ENCODE measurements at regions not wholly inside any gene's neighbourhood (a gene's known extent, or its start where the extent isn't known, plus 50 kb on each side); places are given as distances from the start of the nearest gene placed in this dataset.

DNA sequence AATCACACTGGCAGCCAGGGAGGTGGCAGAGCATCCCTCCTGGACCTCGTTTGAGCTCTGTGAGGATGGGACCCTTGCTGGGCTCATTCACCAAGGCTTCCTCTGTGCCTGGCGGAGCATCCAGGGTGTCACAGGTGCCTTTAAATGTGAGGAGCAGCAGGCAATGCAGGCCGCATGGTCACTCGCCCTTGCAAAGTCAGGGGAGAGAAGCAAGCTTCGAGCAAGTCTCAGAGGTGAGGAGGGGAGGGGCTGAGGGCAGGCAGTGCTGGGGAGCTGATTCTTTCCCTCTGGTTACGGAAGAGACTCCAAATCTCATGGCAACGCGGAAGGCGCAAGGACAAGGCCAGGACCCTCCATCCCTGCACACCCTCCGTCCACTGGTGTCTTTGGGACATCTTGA, 182.7 kb upstream of the PMEPA1 start (continued):
- TF ChIP-seq, protein P1, sequence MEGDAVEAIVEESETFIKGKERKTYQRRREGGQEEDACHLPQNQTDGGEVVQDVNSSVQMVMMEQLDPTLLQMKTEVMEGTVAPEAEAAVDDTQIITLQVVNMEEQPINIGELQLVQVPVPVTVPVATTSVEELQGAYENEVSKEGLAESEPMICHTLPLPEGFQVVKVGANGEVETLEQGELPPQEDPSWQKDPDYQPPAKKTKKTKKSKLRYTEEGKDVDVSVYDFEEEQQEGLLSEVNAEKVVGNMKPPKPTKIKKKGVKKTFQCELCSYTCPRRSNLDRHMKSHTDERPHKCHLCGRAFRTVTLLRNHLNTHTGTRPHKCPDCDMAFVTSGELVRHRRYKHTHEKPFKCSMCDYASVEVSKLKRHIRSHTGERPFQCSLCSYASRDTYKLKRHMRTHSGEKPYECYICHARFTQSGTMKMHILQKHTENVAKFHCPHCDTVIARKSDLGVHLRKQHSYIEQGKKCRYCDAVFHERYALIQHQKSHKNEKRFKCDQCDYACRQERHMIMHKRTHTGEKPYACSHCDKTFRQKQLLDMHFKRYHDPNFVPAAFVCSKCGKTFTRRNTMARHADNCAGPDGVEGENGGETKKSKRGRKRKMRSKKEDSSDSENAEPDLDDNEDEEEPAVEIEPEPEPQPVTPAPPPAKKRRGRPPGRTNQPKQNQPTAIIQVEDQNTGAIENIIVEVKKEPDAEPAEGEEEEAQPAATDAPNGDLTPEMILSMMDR (conservative IDR thresholded peaks at IDR 0.05; ENCODE audit: low read depth in 2 of 2) = no peak
- TF ChIP-seq CREB1 (CRISPR knock-in tag; IDR thresholded peaks at IDR 0.05; ENCODE audit: low read depth) = no peak
- TF ChIP-seq NANOG (IDR thresholded peaks at IDR 0.05; ENCODE audit: borderline replicate concordance) = no peak

DNA sequence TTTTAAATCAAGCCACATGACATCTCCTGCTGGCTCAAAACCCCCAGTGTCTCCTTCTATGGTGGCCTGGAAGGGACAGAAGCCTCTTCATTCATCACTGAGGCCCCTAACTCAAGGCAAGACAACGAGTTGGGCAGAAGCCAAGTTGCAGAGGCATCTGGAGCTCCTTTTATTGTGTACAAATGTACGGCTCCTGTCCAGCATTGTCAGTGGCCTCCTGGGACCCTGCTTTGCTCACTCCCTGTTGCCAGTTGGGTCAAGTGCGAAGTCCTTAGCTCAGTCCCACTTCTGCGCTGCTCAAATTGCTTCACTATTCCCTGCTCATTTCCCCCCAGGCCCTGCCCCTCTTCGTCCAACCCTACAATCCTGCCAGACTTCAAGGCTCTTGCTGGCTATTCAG, 181.2 kb upstream of the PMEPA1 start:
- Histone ChIP-seq H3K4me3 (no peak overlapping the region), H3K36me3 (ENCODE audit: insufficient read depth) (no peaks in the 10 kb centered on the region), H4K20me1 (replicated peaks; ENCODE audit: insufficient read depth) (no peaks in the 10 kb centered on the region), H3K9me2 (ENCODE audit: insufficient read depth) (no peaks in the 10 kb centered on the region), H3K4me2 (no peak overlapping the region), H3K79me2 (replicated peaks; ENCODE audit: insufficient read depth) (no peaks in the 10 kb centered on the region), H2AFZ (no peak overlapping the region), H3K4me1 (ENCODE audit: insufficient read depth) (no peaks in the 10 kb centered on the region), H3K27me3 (ENCODE audit: insufficient read depth) (no peaks in the 10 kb centered on the region), H3K27ac (ENCODE audit: low read depth) (no peak overlapping the region), H3F3A (replicated peaks; ENCODE audit: low read depth) (no peaks in the 10 kb centered on the region)
- Mint-ChIP-seq H3K4me1 (peaks cover 13% of the 10 kb centered on the region), H3K36me3 (ENCODE audit: low read depth) (no peaks in the 10 kb centered on the region), H3K9me3 (peaks cover 5% of the 10 kb centered on the region; the same call in 2 of the 3 replicates), H3K27ac (no peak overlapping the region), H3K4me3 (no peak overlapping the region), H3K27me3 (ENCODE audit: insufficient read depth, low read depth, poor library complexity) (peaks cover 11% of the 10 kb centered on the region)
- ATAC-seq (no peak), DNase-seq (ENCODE audit: low spot score) (no peak)
- TF ChIP-seq, protein P2, sequence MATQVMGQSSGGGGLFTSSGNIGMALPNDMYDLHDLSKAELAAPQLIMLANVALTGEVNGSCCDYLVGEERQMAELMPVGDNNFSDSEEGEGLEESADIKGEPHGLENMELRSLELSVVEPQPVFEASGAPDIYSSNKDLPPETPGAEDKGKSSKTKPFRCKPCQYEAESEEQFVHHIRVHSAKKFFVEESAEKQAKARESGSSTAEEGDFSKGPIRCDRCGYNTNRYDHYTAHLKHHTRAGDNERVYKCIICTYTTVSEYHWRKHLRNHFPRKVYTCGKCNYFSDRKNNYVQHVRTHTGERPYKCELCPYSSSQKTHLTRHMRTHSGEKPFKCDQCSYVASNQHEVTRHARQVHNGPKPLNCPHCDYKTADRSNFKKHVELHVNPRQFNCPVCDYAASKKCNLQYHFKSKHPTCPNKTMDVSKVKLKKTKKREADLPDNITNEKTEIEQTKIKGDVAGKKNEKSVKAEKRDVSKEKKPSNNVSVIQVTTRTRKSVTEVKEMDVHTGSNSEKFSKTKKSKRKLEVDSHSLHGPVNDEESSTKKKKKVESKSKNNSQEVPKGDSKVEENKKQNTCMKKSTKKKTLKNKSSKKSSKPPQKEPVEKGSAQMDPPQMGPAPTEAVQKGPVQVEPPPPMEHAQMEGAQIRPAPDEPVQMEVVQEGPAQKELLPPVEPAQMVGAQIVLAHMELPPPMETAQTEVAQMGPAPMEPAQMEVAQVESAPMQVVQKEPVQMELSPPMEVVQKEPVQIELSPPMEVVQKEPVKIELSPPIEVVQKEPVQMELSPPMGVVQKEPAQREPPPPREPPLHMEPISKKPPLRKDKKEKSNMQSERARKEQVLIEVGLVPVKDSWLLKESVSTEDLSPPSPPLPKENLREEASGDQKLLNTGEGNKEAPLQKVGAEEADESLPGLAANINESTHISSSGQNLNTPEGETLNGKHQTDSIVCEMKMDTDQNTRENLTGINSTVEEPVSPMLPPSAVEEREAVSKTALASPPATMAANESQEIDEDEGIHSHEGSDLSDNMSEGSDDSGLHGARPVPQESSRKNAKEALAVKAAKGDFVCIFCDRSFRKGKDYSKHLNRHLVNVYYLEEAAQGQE (IDR thresholded peaks at IDR 0.05; ENCODE audit: unreplicated experiment) = no peak
- TF ChIP-seq, protein P1 (conservative IDR thresholded peaks at IDR 0.05; ENCODE audit: low read depth in 2 of 2) = no peak
- TF ChIP-seq, protein P3, sequence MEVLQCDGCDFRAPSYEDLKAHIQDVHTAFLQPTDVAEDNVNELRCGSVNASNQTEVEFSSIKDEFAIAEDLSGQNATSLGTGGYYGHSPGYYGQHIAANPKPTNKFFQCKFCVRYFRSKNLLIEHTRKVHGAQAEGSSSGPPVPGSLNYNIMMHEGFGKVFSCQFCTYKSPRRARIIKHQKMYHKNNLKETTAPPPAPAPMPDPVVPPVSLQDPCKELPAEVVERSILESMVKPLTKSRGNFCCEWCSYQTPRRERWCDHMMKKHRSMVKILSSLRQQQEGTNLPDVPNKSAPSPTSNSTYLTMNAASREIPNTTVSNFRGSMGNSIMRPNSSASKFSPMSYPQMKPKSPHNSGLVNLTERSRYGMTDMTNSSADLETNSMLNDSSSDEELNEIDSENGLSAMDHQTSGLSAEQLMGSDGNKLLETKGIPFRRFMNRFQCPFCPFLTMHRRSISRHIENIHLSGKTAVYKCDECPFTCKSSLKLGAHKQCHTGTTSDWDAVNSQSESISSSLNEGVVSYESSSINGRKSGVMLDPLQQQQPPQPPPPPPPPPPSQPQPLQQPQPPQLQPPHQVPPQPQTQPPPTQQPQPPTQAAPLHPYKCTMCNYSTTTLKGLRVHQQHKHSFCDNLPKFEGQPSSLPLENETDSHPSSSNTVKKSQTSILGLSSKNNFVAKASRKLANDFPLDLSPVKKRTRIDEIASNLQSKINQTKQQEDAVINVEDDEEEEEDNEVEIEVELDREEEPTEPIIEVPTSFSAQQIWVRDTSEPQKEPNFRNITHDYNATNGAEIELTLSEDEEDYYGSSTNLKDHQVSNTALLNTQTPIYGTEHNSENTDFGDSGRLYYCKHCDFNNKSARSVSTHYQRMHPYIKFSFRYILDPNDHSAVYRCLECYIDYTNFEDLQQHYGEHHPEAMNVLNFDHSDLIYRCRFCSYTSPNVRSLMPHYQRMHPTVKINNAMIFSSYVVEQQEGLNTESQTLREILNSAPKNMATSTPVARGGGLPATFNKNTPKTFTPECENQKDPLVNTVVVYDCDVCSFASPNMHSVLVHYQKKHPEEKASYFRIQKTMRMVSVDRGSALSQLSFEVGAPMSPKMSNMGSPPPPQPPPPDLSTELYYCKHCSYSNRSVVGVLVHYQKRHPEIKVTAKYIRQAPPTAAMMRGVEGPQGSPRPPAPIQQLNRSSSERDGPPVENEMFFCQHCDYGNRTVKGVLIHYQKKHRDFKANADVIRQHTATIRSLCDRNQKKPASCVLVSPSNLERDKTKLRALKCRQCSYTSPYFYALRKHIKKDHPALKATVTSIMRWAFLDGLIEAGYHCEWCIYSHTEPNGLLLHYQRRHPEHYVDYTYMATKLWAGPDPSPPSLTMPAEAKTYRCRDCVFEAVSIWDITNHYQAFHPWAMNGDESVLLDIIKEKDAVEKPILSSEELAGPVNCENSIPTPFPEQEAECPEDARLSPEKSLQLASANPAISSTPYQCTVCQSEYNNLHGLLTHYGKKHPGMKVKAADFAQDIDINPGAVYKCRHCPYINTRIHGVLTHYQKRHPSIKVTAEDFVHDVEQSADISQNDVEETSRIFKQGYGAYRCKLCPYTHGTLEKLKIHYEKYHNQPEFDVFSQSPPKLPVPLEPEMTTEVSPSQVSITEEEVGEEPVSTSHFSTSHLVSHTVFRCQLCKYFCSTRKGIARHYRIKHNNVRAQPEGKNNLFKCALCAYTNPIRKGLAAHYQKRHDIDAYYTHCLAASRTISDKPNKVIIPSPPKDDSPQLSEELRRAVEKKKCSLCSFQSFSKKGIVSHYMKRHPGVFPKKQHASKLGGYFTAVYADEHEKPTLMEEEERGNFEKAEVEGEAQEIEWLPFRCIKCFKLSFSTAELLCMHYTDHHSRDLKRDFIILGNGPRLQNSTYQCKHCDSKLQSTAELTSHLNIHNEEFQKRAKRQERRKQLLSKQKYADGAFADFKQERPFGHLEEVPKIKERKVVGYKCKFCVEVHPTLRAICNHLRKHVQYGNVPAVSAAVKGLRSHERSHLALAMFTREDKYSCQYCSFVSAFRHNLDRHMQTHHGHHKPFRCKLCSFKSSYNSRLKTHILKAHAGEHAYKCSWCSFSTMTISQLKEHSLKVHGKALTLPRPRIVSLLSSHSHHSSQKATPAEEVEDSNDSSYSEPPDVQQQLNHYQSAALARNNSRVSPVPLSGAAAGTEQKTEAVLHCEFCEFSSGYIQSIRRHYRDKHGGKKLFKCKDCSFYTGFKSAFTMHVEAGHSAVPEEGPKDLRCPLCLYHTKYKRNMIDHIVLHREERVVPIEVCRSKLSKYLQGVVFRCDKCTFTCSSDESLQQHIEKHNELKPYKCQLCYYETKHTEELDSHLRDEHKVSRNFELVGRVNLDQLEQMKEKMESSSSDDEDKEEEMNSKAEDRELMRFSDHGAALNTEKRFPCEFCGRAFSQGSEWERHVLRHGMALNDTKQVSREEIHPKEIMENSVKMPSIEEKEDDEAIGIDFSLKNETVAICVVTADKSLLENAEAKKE (CRISPR knock-in tag; IDR thresholded peaks at IDR 0.05) = no peak
- TF ChIP-seq POLR2AphosphoS5 (IDR thresholded peaks at IDR 0.05; ENCODE audit: low read depth) (no peak), STAT1 (IDR thresholded peaks at IDR 0.05; ENCODE audit: unreplicated experiment) (no peak), CREB1 (CRISPR knock-in tag; IDR thresholded peaks at IDR 0.05; ENCODE audit: low read depth) (no peak), EZH2phosphoT487 (IDR thresholded peaks at IDR 0.05; ENCODE audit: unreplicated experiment) (no peak), ZNF114 (CRISPR knock-in tag; IDR thresholded peaks at IDR 0.05) (no peak)
- TF ChIP-seq, protein P4, sequence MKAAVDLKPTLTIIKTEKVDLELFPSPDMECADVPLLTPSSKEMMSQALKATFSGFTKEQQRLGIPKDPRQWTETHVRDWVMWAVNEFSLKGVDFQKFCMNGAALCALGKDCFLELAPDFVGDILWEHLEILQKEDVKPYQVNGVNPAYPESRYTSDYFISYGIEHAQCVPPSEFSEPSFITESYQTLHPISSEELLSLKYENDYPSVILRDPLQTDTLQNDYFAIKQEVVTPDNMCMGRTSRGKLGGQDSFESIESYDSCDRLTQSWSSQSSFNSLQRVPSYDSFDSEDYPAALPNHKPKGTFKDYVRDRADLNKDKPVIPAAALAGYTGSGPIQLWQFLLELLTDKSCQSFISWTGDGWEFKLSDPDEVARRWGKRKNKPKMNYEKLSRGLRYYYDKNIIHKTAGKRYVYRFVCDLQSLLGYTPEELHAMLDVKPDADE (IDR thresholded peaks at IDR 0.05) = no peak
